ENCODE measurements at regions not wholly inside any gene's neighbourhood (a gene's known extent, or its start where the extent isn't known, plus 50 kb on each side); places are given as distances from the start of the nearest gene placed in this dataset.
"Not testable (repeated sequence)": the region's sequence is repeated elsewhere in the genome, so short reads cannot be mapped to it uniquely, and the experiment has no call there.

DNA sequence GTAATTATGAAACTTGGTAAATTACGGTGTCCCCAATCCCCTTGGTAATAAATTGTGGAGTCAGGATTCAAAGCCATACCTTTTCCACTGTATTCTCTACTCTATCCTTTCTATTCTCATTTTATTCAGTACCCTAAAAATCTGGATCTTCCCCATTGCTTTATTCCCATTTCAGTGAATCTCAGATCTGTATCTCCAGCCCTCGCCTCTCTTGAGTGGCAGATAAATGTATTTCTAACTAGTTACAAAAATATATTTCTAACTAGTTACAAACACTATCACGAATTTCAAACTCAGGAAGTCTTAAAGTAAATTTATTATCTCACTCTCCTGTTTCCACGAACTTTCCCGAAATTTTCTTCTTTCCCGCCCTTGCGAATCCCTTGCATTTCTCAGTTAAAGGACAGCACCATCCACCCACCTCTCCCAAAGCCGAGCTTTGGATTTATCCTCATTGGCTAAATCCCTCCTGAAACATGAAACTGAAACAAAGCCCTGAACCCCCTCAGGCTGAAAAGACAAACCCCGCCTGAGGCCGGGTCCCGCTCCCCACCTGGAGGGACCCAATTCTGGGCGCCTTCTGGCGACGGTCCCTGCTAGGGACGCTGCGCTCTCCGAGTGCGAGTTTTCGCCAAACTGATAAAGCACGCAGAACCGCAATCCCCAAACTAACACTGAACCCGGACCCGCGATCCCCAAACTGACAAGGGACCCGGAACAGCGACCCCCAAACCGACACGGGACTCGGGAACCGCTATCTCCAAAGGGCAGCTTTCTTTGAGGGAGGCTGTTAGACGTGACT is 164.3 kb upstream of the PABPC3 start:
- peak overlapping the region in 1 of 3 donors; percentile 19 for H3K4me3 ChIP-seq (ENCODE audit: low read depth in 1 of 3, low read length in 3 of 3)
- no peaks in the 10 kb centered on the region for H3K9me3 ChIP-seq (ENCODE audit: control insufficient read depth in 2 of 2, insufficient read depth in 1 of 2, low read depth in 1 of 2, low read length in 1 of 2)
- DNase-seq (no peak), FAIRE-seq (no peak)
- H3K27me3 ChIP-seq (ENCODE audit: control insufficient read depth in 3 of 3, insufficient read depth in 3 of 3, low read length in 3 of 3) = peaks cover 0 to 14% (median 11%) of the 10 kb centered on the region in 3 donors
- H3K27ac ChIP-seq (ENCODE audit: low read depth in 1 of 3, low read length in 2 of 3) = no peak overlapping the region
- no peaks in the 10 kb centered on the region for H3K4me1 ChIP-seq (ENCODE audit: control insufficient read depth in 3 of 3, insufficient read depth in 2 of 3, low read depth in 1 of 3, low read length in 2 of 3)
- 13 to 37% (median 28%) methylated on average over 31 of the region's 31 CpGs for WGBS, 3 donors
- no peaks in the 10 kb centered on the region for H3K36me3 ChIP-seq (ENCODE audit: control insufficient read depth in 3 of 3, insufficient read depth in 2 of 3, low read depth in 1 of 3, low read length in 3 of 3)

- H3K27ac ChIP-seq (ENCODE audit: low read depth in 1 of 3, low read length in 2 of 3); DNase-seq; H3K36me3 ChIP-seq (ENCODE audit: control insufficient read depth in 3 of 3, insufficient read depth in 2 of 3, low read depth in 1 of 3, low read length in 3 of 3); H3K4me1 ChIP-seq (ENCODE audit: control insufficient read depth in 3 of 3, insufficient read depth in 2 of 3, low read depth in 1 of 3, low read length in 2 of 3); FAIRE-seq; H3K4me3 ChIP-seq (ENCODE audit: low read depth in 1 of 3, low read length in 3 of 3); H3K9me3 ChIP-seq (ENCODE audit: control insufficient read depth in 2 of 2, insufficient read depth in 1 of 2, low read depth in 1 of 2, low read length in 1 of 2): not testable (repeated sequence)
- peaks cover 0 to 14% (median 11%) of the 10 kb centered on the region in 3 donors for H3K27me3 ChIP-seq (ENCODE audit: control insufficient read depth in 3 of 3, insufficient read depth in 3 of 3, low read length in 3 of 3)
- 77 to 79% (median 77%) methylated on average over 15 of the region's 15 CpGs for WGBS, 3 donors
Measured at GRCh38 chr13:24933106-24934023, 162.6 kb upstream of the PABPC3 start.

DNA sequence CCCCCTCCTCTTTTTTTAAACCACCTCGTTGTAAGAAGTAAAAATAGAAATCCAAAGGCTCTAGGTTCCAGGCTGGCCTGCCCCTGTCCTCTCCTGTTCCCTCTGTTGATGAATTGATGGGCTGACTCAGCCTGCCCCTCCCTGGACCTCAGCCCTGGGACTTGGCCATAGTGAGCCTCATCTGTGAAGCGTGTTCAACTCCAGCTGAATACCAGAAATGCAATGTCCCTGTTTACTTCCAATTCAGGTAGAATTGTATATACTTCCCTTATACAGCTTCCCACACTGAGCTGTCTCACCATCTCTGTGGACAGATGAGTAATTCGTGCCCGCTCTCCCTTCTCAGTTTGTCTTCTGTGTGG is 161.9 kb upstream of the PABPC3 start:
- H3K27me3 ChIP-seq (ENCODE audit: control insufficient read depth in 3 of 3, insufficient read depth in 3 of 3, low read length in 3 of 3) = peaks cover 0 to 14% (median 11%) of the 10 kb centered on the region in 3 donors
- not testable (repeated sequence) for H3K36me3 ChIP-seq (ENCODE audit: control insufficient read depth in 3 of 3, insufficient read depth in 2 of 3, low read depth in 1 of 3, low read length in 3 of 3); H3K4me3 ChIP-seq (ENCODE audit: low read depth in 1 of 3, low read length in 3 of 3); H3K4me1 ChIP-seq (ENCODE audit: control insufficient read depth in 3 of 3, insufficient read depth in 2 of 3, low read depth in 1 of 3, low read length in 2 of 3); FAIRE-seq
- peak overlapping the region in 1 of 3 donors; percentile 11 for H3K27ac ChIP-seq (ENCODE audit: low read depth in 1 of 3, low read length in 2 of 3)
- 70 to 78% (median 72%) methylated on average over 4 of the region's 4 CpGs for WGBS, 3 donors
- DNase-seq = peak in 1 of 2 donors; percentile 19
- H3K9me3 ChIP-seq (ENCODE audit: control insufficient read depth in 2 of 2, insufficient read depth in 1 of 2, low read depth in 1 of 2, low read length in 1 of 2) = peaks cover 0 to 10% of the 10 kb centered on the region in 2 donors

GRCh38 chr13:24938966-24939365 is 157.0 kb upstream of the PABPC3 start:
- H3K4me3 ChIP-seq (ENCODE audit: low read depth in 1 of 3, low read length in 3 of 3) = no peak overlapping the region
- H3K27ac ChIP-seq (ENCODE audit: low read depth in 1 of 3, low read length in 2 of 3) = no peak overlapping the region
- H3K9me3 ChIP-seq (ENCODE audit: control insufficient read depth in 2 of 2, insufficient read depth in 1 of 2, low read depth in 1 of 2, low read length in 1 of 2) = peaks cover 0 to 10% of the 10 kb centered on the region in 2 donors
- FAIRE-seq = no peak
- 68 to 79% (median 70%) methylated on average over 6 of the region's 6 CpGs for WGBS, 3 donors
- peaks cover 0 to 3% (median 0%) of the 10 kb centered on the region in 3 donors for H3K36me3 ChIP-seq (ENCODE audit: control insufficient read depth in 3 of 3, insufficient read depth in 2 of 3, low read depth in 1 of 3, low read length in 3 of 3)
- no peak for DNase-seq
- no peaks in the 10 kb centered on the region for H3K4me1 ChIP-seq (ENCODE audit: control insufficient read depth in 3 of 3, insufficient read depth in 2 of 3, low read depth in 1 of 3, low read length in 2 of 3)
- H3K27me3 ChIP-seq (ENCODE audit: control insufficient read depth in 3 of 3, insufficient read depth in 3 of 3, low read length in 3 of 3) = peaks cover 0 to 1% (median 0%) of the 10 kb centered on the region in 3 donors

- H3K27me3 ChIP-seq (ENCODE audit: control insufficient read depth in 3 of 3, insufficient read depth in 3 of 3, low read length in 3 of 3); H3K4me1 ChIP-seq (ENCODE audit: control insufficient read depth in 3 of 3, insufficient read depth in 2 of 3, low read depth in 1 of 3, low read length in 2 of 3); H3K36me3 ChIP-seq (ENCODE audit: control insufficient read depth in 3 of 3, insufficient read depth in 2 of 3, low read depth in 1 of 3, low read length in 3 of 3); H3K4me3 ChIP-seq (ENCODE audit: low read depth in 1 of 3, low read length in 3 of 3); FAIRE-seq: not testable (repeated sequence)
- DNase-seq = peak; percentile 35 to 48
- 54 to 78% (median 61%) methylated on average over 10 to 11 of the region's 11 CpGs for WGBS, 3 donors
- Histone ChIP-seq H3K27ac (ENCODE audit: low read depth in 1 of 3, low read length in 2 of 3) (peak overlapping the region in 2 of 3 donors; percentile 42 to 52), H3K9me3 (ENCODE audit: control insufficient read depth in 2 of 2, insufficient read depth in 1 of 2, low read depth in 1 of 2, low read length in 1 of 2) (peaks cover 0 to 10% of the 10 kb centered on the region in 2 donors)
Measured at GRCh38 chr13:24941023-24941713, 154.8 kb upstream of the PABPC3 start.

GRCh38 chr13:24943136-24943535 is 152.8 kb upstream of the PABPC3 start:
- no peak overlapping the region for H3K4me3 ChIP-seq (ENCODE audit: low read depth in 1 of 3, low read length in 3 of 3)
- H3K27me3 ChIP-seq (ENCODE audit: control insufficient read depth in 3 of 3, insufficient read depth in 3 of 3, low read length in 3 of 3) = no peaks in the 10 kb centered on the region
- no peak for DNase-seq
- WGBS, 3 donors = 83 to 89% (median 86%) methylated on average over 6 of the region's 6 CpGs
- H3K4me1 ChIP-seq (ENCODE audit: control insufficient read depth in 3 of 3, insufficient read depth in 2 of 3, low read depth in 1 of 3, low read length in 2 of 3) = no peaks in the 10 kb centered on the region
- peaks cover 0 to 4% of the 10 kb centered on the region in 2 donors for H3K9me3 ChIP-seq (ENCODE audit: control insufficient read depth in 2 of 2, insufficient read depth in 1 of 2, low read depth in 1 of 2, low read length in 1 of 2)
- H3K36me3 ChIP-seq (ENCODE audit: control insufficient read depth in 3 of 3, insufficient read depth in 2 of 3, low read depth in 1 of 3, low read length in 3 of 3) = peaks cover 0 to 3% (median 0%) of the 10 kb centered on the region in 3 donors
- H3K27ac ChIP-seq (ENCODE audit: low read depth in 1 of 3, low read length in 2 of 3) = no peak overlapping the region
- FAIRE-seq = no peak

- H3K36me3 ChIP-seq (ENCODE audit: control insufficient read depth in 3 of 3, insufficient read depth in 2 of 3, low read depth in 1 of 3, low read length in 3 of 3); DNase-seq; H3K27me3 ChIP-seq (ENCODE audit: control insufficient read depth in 3 of 3, insufficient read depth in 3 of 3, low read length in 3 of 3); H3K4me3 ChIP-seq (ENCODE audit: low read depth in 1 of 3, low read length in 3 of 3); H3K27ac ChIP-seq (ENCODE audit: low read depth in 1 of 3, low read length in 2 of 3); H3K4me1 ChIP-seq (ENCODE audit: control insufficient read depth in 3 of 3, insufficient read depth in 2 of 3, low read depth in 1 of 3, low read length in 2 of 3); H3K9me3 ChIP-seq (ENCODE audit: control insufficient read depth in 2 of 2, insufficient read depth in 1 of 2, low read depth in 1 of 2, low read length in 1 of 2); FAIRE-seq: not testable (repeated sequence)
- 60 to 84% (median 75%) methylated on average over 4 of the region's 4 CpGs for WGBS, 3 donors
Measured at GRCh38 chr13:24944073-24944472, 151.9 kb upstream of the PABPC3 start.

DNA sequence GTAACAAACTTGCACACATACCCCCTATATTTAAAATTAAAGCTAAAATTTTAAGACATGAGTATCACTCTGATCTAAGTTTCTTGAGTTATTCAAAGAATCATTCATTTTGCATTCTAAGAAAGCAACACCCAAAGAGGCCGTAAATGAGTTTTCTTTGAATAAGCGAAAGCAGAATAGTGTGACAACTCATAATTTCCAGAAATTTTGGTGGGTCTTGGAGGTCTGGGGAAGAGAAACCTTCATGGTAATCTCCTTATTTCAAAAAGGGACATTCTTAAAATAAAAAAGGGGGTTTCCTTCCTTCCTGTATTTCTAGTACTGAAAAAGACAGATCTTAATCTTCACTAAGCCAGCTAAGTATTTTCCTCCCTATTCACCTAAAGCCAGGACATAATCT is 147.0 kb upstream of the PABPC3 start:
- H3K9me3 ChIP-seq (ENCODE audit: control insufficient read depth in 2 of 2, insufficient read depth in 1 of 2, low read depth in 1 of 2, low read length in 1 of 2); H3K27ac ChIP-seq (ENCODE audit: low read depth in 1 of 3, low read length in 2 of 3); H3K4me1 ChIP-seq (ENCODE audit: control insufficient read depth in 3 of 3, insufficient read depth in 2 of 3, low read depth in 1 of 3, low read length in 2 of 3); H3K36me3 ChIP-seq (ENCODE audit: control insufficient read depth in 3 of 3, insufficient read depth in 2 of 3, low read depth in 1 of 3, low read length in 3 of 3); DNase-seq; H3K4me3 ChIP-seq (ENCODE audit: low read depth in 1 of 3, low read length in 3 of 3); H3K27me3 ChIP-seq (ENCODE audit: control insufficient read depth in 3 of 3, insufficient read depth in 3 of 3, low read length in 3 of 3); FAIRE-seq: not testable (repeated sequence)
- WGBS, 3 donors = 84 to 87% (median 85%) methylated on average over 2 of the region's 2 CpGs
